WERI-Rb-1 (cell line): ENCODE measurements at regions not wholly inside any gene's neighbourhood (a gene's known extent, or its start where the extent isn't known, plus 50 kb on each side); places are given as distances from the start of the nearest gene placed in this dataset.

Experiments
- DNase-seq: peaks from one replicate; pipeline ENCODE4 v3.0.0-alpha.2; 2020
- H3K27ac ChIP-seq: fragments of 250-450 bp; sonication (Bioruptor Pico); 2 replicates; pipeline ENCODE4 v1.5.1; 2020; ENCODE audit warnings: mild to moderate bottlenecking, moderate library complexity
- H3K27me3 ChIP-seq: fragments of 250-450 bp; sonication (Bioruptor Pico); 2 replicates; pipeline ENCODE4 v1.5.1; 2021; ENCODE audit warnings: mild to moderate bottlenecking, low read depth, moderate library complexity; ENCODE audit not compliant: insufficient read depth, severe bottlenecking
- H3K36me3 ChIP-seq: fragments of 250-450 bp; sonication (Bioruptor Pico); 2 replicates; pipeline ENCODE4 v1.5.1; 2020; ENCODE audit warnings: mild to moderate bottlenecking, moderate library complexity
- H3K4me3 ChIP-seq: 2 replicates; pipeline ENCODE4 v1.5.1; 2011; ENCODE audit warnings: low read depth, mild to moderate bottlenecking, control low read depth, low read length
- H3K9me3 ChIP-seq: fragments of 250-450 bp; sonication (Bioruptor Pico); 2 replicates; pipeline ENCODE4 v1.5.1; 2021; ENCODE audit warnings: mild to moderate bottlenecking, moderate library complexity; ENCODE audit not compliant: severe bottlenecking
- TF ChIP-seq, protein P1 (sequence below): IDR thresholded peaks from 2 replicates; pipeline ENCODE4 v1.5.1; 2011; ENCODE audit warnings: low read depth, mild to moderate bottlenecking, control low read depth, inconsistent platforms, low read length

DNA sequence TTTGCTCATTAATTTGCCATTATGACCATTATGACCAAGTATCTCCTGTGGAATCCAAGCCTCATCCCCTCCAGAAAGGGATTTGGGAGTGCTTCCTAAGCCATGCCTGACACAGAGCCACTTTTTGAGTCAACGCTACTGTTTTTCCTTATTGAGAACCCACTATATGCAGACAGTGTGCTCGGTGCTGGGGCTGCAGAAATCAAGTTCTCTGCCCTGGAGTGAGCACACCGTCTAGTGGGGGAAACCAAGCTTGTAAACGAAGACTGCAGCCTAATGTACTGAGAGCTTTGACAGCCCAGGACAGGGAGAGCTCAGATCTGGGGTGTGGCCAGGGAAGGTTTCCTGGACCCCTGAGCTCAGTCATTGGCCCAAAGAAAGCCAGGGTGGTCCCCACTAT is 111.0 kb downstream of the ENGASE start:
- Histone ChIP-seq H3K36me3 (no peaks in the 10 kb centered on the region; the same call in 1 of the 2 replicates), H3K27ac (no peak overlapping the region; the same call in 1 of the 2 replicates), H3K9me3 (no peaks in the 10 kb centered on the region), H3K27me3 (no peaks in the 10 kb centered on the region), H3K4me3 (no peak overlapping the region)
- TF ChIP-seq, protein P1, sequence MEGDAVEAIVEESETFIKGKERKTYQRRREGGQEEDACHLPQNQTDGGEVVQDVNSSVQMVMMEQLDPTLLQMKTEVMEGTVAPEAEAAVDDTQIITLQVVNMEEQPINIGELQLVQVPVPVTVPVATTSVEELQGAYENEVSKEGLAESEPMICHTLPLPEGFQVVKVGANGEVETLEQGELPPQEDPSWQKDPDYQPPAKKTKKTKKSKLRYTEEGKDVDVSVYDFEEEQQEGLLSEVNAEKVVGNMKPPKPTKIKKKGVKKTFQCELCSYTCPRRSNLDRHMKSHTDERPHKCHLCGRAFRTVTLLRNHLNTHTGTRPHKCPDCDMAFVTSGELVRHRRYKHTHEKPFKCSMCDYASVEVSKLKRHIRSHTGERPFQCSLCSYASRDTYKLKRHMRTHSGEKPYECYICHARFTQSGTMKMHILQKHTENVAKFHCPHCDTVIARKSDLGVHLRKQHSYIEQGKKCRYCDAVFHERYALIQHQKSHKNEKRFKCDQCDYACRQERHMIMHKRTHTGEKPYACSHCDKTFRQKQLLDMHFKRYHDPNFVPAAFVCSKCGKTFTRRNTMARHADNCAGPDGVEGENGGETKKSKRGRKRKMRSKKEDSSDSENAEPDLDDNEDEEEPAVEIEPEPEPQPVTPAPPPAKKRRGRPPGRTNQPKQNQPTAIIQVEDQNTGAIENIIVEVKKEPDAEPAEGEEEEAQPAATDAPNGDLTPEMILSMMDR, result no peak
- DNase-seq, result no peak

DNA sequence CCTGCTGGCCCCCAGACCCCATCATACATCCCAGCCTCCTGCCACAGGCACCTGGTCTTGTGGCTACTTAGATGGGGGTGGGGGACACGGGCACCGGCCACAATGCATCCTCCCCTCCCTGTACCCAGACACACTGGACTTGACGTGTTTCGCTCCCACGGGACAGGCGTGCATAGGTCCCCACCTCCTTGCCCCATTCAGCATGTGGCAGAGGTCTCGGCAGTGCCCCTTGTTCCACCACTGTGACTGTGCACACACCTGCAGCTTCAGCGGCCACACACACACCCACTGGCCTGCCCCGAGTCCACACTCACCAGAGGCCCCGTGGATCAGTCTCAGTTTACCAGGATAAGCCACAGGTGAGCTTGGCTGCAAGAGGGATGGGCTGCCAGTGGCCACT is 109.6 kb downstream of the ENGASE start:
- no peaks in the 10 kb centered on the region for H3K9me3 ChIP-seq
- no peaks in the 10 kb centered on the region for H3K27me3 ChIP-seq
- H3K36me3 ChIP-seq, result peaks cover 8% of the 10 kb centered on the region; the same call in 1 of the 2 replicates
- no peak for DNase-seq
- H3K4me3 ChIP-seq, result peak overlapping the region; percentile 59
- peak overlapping the region; percentile 85 for H3K27ac ChIP-seq
- TF ChIP-seq, protein P1, result no peak

DNA sequence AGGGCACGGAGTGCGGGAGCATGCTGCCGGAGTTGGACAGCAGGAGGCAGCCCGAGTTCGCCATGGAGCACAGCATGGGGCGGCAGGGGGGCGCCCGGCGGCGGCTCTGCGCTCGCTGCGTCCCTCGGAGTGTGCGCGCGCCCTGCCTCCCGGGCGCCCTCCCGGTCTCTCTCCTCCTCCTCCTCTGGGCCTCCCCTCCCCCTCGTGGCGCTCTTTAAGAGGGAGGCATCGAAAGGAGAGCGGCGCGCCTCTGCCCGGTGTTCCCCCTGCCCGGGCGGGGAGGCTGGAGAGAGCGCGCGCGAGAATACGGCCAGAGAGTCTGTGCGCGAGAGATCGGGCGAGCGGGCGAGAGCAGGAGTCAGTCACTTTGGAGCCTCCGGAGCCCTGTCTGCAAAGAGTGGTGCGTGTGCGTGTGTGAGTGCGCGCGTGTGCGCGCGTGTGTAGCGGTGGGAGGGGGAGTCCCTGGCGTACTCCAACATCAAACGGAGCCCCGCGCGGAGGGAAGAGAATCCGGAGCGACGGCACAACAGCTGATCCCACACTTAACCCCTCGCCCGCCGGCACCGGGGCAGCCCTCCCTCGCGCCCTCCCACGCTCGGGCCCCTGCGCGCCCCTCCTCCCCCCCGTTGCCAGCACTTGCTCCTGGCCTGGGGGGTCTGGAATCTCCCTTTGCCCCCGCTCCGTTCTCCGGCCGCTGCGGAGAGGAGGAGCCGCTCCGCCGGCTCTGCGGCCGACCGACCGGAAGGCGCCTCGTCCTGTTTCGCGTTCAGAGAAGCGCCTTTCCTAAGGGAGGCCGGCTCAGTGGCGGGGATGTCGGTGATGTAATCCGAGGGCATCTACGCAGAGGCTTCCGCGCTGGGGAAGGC is 108.9 kb downstream of the ENGASE start:
- H3K27me3 ChIP-seq, result no peaks in the 10 kb centered on the region
- no peaks in the 10 kb centered on the region for H3K9me3 ChIP-seq
- H3K27ac ChIP-seq, result peak overlapping the region; percentile 85
- TF ChIP-seq, protein P1, result peak; percentile 34; the same call in 1 of the 2 replicates
- H3K36me3 ChIP-seq, result peaks cover 11% of the 10 kb centered on the region
- peak overlapping the region; percentile 59 for H3K4me3 ChIP-seq
- peak; percentile 87 for DNase-seq

DNA sequence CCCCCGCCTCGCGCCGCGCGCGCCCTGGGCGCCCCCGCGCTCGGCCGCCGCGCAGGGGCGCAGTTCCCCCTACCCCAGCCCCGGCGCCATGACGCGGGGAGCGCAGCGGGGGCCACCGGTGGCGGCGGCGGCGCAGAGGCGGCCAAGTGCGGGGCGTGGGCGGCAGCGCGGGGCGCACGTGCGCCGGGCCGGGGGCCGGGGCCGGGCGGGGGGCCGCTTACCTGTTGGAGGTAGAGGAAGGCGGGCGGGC is 108.3 kb downstream of the ENGASE start:
- peak overlapping the region; percentile 59 for H3K4me3 ChIP-seq
- H3K27me3 ChIP-seq, result no peaks in the 10 kb centered on the region

DNA sequence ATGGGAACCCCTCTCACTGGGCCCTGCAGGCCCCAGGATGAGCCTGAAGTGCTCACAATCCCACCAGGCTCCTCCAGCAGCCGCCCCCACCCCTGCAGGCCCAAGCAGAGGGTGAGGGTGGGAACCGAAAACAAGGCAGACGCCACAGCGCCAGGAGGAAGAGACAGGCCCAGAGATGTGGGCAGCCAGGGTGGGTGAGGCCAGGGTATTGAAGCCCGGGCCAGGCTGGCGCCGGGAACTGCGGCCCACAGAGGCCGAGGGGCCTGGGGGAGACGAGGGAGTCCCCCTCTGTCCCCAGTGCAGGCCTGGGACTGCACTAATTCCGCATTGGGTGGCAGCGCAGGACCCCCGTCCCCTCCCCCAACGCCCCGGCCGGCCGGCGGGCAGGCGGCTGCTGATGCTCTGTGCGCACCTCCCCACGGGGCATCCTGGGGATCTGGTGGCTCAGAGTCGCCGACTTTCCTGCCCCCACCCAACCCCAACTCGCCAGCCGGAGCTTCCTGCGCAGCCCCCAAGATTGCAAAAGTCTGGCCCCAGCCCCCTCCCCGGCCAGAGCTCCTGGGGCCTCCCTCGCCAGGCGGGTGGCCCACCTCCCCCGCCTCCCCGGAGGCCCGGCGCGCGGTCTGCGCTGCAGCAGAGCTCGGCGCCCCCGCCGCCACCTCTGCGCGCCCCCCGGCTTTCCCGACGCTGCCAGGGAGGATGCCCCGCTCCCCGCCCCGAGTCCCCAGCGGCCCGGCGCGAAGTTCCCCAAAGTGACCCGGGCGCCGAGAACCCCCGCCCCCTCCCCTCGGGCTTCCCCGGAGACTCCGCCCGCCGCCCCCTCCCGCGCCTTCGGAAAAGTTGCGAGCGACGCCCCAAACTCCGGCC is 107.8 kb downstream of the ENGASE start:
- no peak for DNase-seq
- Histone ChIP-seq H3K9me3 (no peaks in the 10 kb centered on the region), H3K4me3 (peak overlapping the region; percentile 46), H3K36me3 (peaks cover 16% of the 10 kb centered on the region), H3K27me3 (no peaks in the 10 kb centered on the region), H3K27ac (peak overlapping the region; percentile 57)
- TF ChIP-seq, protein P1, result no peak

More for the DNA sequence above, 108.3 kb downstream of the ENGASE start:
- peak overlapping the region; percentile 85 for H3K27ac ChIP-seq
- TF ChIP-seq, protein P1, result no peak
- no peak for DNase-seq
- H3K9me3 ChIP-seq, result no peaks in the 10 kb centered on the region
- H3K36me3 ChIP-seq, result peaks cover 15% of the 10 kb centered on the region
